HG02642 (cell line): ENCODE measurements at regions not wholly inside any gene's neighbourhood (a gene's known extent, or its start where the extent isn't known, plus 50 kb on each side); places are given as distances from the start of the nearest gene placed in this dataset.
"Not testable (repeated sequence)": the region's sequence is repeated elsewhere in the genome, so short reads cannot be mapped to it uniquely, and the experiment has no call there.

Experiments used
- ATAC-seq: cut with Tn5 transposase; IDR thresholded peaks from one replicate; pipeline ENCODE4 v1.9.1; 2021; ENCODE audit warnings: mild to moderate bottlenecking; ENCODE audit not compliant: unreplicated experiment, poor library complexity

- no peak for ATAC-seq
Measured at GRCh38 chr20:26135325-26136110, 438.9 kb upstream of the ZNF337 start.

GRCh38 chr20:26134606-26135005 is 438.0 kb upstream of the ZNF337 start:
- ATAC-seq = no peak

- not testable (repeated sequence) for ATAC-seq
Measured at GRCh38 chr20:26133794-26134193, 437.1 kb upstream of the ZNF337 start.

- ATAC-seq = not testable (repeated sequence)
Measured at GRCh38 chr20:26120920-26121319, 424.3 kb upstream of the ZNF337 start.

- ATAC-seq = not testable (repeated sequence)
Measured at GRCh38 chr20:26094498-26094897, 397.8 kb upstream of the ZNF337 start.

- ATAC-seq = not testable (repeated sequence)
Measured at GRCh38 chr20:26091921-26092320, 395.3 kb upstream of the ZNF337 start.

- ATAC-seq = not testable (repeated sequence)
Measured at GRCh38 chr20:26086195-26086594, 389.5 kb upstream of the ZNF337 start.

GRCh38 chr20:26073972-26074371 is 377.3 kb upstream of the ZNF337 start:
- ATAC-seq = not testable (repeated sequence)

GRCh38 chr20:26059324-26059723 is 362.7 kb upstream of the ZNF337 start:
- not testable (repeated sequence) for ATAC-seq

- not testable (repeated sequence) for ATAC-seq
Measured at GRCh38 chr20:26058446-26058845, 361.8 kb upstream of the ZNF337 start.

- not testable (repeated sequence) for ATAC-seq
Measured at GRCh38 chr20:26057135-26057752, 360.6 kb upstream of the ZNF337 start.

- ATAC-seq = not testable (repeated sequence)
Measured at GRCh38 chr20:26025792-26026191, 329.1 kb upstream of the ZNF337 start.

- not testable (repeated sequence) for ATAC-seq
Measured at GRCh38 chr20:26010942-26011276, 314.3 kb upstream of the ZNF337 start.

GRCh38 chr20:26010224-26010941 is 313.7 kb upstream of the ZNF337 start:
- ATAC-seq = not testable (repeated sequence)

GRCh38 chr20:26009402-26010223 is 313.0 kb upstream of the ZNF337 start:
- ATAC-seq = not testable (repeated sequence)

- ATAC-seq = not testable (repeated sequence)
Measured at GRCh38 chr20:26008026-26008425, 311.4 kb upstream of the ZNF337 start.

GRCh38 chr20:26006164-26006563 is 309.5 kb upstream of the ZNF337 start:
- not testable (repeated sequence) for ATAC-seq

- ATAC-seq = not testable (repeated sequence)
Measured at GRCh38 chr20:26003959-26004358, 307.3 kb upstream of the ZNF337 start.

GRCh38 chr20:25997367-25998038 is 300.9 kb upstream of the ZNF337 start:
- not testable (repeated sequence) for ATAC-seq

GRCh38 chr20:25992146-25992545 is 295.5 kb upstream of the ZNF337 start:
- ATAC-seq = no peak
